ENCODE measurements at regions not wholly inside any gene's neighbourhood (a gene's known extent, or its start where the extent isn't known, plus 50 kb on each side); places are given as distances from the start of the nearest gene placed in this dataset.

- no peak for DNase-seq
Observed at GRCh38 chr5:35417040-35417439, 186.8 kb upstream of the PRLR start.

DNA sequence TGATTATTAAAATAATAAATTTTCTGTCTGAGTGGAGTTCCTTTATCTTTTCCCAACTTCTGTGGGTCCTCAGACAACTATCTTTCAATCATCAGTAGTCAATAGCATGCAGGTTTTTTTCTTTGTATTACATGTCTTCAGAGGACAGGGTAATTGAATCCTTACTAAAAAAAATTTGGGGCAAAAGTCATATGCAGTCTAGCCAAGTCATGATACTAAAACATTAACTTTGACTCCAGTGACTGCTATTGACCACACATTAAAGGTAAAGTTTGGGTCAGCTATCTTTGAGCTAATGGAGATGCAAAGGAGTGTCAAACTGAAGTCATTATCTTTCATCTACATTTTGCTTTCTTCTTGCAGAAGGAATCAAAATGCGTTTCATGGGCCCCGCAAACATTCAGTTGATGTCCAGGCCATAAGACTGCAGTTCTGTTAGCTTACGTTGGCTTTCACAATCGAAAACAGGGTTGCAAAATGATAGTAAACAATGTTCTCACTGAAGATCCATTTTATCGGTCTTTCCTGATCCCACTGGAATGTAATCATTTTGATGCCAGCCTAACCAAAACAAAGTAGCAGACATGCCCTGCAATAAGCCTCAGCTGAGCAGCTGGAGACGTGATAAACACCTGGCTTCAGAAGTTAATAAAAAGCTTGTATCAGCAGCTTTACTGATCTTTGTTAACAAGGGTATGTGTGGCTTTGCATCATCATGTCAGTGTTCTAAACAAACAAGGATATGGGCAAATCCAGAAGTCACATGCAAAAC lies 186.1 kb upstream of the PRLR start:
- DNase-seq, result no peak

GRCh38 chr5:35415309-35415708 lies 185.0 kb upstream of the PRLR start:
- peak in 1 of 3 donors; percentile 44 for DNase-seq

DNA sequence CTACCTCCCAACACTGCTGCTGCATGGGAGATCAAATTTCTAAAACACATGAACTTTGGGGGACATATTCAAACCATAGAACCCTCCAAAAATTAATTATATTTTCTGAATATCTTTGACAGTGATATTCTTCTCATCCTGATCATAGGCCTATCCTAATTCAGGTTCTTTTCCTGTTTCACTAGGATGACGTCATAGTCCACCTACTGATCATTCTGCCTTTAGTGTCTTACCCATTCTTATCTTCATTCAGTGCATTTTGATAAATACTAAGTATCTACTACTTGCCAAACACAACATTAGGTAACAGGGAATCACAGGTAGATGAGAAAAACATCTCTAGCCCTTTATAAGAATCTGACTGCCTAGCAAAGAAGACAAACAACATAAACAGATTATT lies 179.1 kb upstream of the PRLR start:
- no peak for DNase-seq

- peak in 2 of 3 donors; percentile 45 to 56 for DNase-seq
Observed at GRCh38 chr5:35408146-35408545, 177.9 kb upstream of the PRLR start.

GRCh38 chr5:35407697-35408096 lies 177.4 kb upstream of the PRLR start:
- no peak for DNase-seq

- no peak for DNase-seq
Observed at GRCh38 chr5:35405938-35406337, 175.7 kb upstream of the PRLR start.

DNA sequence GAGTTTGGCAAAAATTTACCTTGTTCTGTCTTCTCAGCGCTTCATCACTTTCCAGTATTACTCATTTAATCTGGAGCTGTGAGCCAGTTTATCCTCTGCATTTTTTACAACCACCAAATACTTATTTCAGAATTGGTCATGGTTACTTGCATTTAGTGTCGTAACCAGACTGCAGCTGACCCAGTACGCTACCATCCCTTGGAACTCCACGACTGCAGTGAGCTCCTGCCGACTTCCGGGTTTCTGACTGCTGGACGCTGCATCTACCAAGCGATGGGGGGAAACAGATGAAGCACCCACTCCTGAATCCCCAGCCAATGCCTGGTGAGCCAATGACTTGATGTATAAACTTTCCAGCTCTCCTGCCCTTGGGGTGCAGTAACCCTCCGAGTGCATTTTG lies 174.4 kb upstream of the PRLR start:
- DNase-seq, result no peak

- DNase-seq, result peak; percentile 79 to 87 (median 80)
Observed at GRCh38 chr5:35393901-35394300, 163.6 kb upstream of the PRLR start.

GRCh38 chr5:35384658-35385057 lies 154.4 kb upstream of the PRLR start:
- DNase-seq, result no peak

DNA sequence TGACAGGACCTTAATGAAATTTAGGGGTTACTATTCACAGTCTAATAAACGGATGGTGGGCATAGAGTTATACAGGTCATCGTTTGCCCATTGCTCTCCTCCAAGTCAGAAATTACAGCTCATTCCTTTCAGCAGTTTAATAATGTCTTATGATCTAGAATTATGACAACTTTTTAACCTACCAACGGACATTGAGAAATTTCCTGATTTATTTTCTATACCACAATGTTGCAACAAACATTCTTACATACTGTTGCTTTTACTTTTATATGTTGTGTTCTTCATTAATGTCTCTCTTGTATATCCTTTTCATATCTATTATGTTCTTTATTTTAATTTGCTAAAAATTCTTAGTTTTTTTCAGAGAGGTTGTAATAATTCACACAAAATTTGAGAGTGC lies 152.8 kb upstream of the PRLR start:
- DNase-seq, result peak in 2 of 3 donors; percentile 2 to 57

GRCh38 chr5:35377653-35378052 lies 147.4 kb upstream of the PRLR start:
- no peak for DNase-seq

GRCh38 chr5:35374584-35374983 lies 144.3 kb upstream of the PRLR start:
- no peak for DNase-seq

DNA sequence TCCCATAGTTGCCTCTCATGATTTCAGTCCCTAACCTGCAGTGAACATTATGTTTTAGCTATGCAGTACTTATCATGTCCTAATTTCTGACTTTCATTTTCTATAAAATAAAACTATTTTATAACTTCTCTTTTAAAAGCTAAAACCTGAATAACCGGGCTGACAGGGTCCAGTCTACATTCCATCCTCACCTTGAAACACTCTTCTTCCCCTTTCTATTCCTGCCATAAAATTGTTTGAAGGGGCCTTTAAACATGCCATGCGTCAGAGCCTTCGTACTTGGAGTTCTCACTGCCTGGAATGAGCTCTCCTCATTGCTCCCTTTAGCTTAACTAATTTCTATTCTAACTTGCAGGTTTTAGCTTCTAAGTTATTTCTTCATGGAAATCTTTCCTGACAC lies 143.0 kb upstream of the PRLR start:
- DNase-seq, result no peak

GRCh38 chr5:35372482-35372881 lies 142.2 kb upstream of the PRLR start:
- no peak for DNase-seq

DNA sequence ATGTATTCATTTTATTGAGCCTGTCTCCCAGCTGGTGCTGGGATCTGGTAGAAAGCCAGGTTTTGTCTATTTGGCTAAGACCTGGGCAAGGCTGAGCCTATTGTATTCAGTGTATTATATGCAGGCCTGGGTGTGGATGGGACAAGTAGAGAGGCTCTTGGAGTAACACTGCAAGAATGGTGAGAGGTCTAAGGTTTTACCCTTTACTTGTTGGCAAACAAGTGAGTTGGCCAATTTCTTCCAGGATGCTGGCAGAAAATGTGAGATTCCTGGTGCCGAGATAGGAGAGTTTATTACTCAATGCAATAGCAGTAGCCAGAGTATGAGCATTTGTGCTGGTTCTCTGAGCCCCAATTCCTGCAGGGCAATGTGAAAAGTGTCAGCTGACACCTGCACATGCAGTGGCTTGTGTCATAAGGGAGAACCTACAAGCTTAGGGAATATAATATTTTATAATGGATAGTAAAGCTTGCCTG lies 141.7 kb upstream of the PRLR start:
- no peak for DNase-seq

DNA sequence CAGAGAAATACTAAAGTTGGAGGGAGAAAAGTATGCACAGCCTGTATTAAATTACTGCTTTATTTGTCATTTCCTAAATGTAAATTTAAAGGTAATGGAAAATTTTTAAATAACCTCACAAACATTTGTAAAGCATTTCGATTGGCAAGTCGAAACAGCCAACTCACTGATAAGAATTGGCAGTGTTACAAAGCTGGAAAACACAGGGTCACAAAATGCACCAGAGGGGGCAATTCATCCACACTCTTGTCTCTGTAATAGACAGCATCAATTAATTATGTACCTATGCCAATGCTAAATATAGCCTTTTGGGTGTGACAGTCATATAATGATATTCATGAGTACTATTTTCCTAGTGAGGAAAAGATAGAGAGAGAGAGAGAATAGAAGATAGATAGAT lies 140.6 kb upstream of the PRLR start:
- DNase-seq, result no peak

DNA sequence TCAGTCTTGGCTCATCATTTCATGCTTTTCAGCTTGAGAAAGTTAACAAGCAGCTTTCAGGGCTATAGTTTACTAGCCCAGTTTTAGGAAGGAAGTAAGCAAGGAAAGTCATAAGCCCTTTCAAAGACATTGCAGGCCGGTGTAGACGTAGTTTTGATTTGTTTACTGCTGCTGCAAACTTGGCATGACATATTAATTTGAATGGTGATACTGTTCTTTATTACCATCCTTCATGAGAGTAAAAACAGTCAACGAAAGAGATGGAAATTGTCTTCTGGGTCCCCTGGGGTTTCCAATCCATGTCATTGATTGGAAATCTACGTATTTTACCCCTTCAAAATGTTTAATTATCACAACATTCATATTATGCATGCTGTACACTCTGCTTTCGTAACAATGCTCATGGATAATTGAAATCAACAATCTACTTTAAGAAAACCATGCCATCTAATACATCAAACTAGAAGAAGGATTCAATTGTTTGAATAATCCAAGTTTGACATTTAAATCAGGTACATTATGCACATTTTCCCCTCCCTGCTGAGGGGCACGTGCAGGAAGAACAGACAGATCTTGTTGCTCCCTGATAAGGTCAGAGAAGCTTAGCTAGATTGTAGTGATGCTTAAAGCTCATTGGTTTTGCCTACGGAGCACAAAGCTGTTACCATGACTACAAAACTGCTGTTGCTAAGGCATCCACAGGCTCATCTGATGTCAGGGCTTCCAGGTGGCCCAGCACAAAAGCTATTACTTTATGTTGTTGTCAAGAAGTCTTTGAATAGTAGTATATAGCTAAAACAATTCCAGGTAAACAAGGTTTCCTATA lies 139.9 kb upstream of the PRLR start:
- DNase-seq, result no peak

GRCh38 chr5:35367526-35367925 lies 137.2 kb upstream of the PRLR start:
- DNase-seq, result no peak

DNA sequence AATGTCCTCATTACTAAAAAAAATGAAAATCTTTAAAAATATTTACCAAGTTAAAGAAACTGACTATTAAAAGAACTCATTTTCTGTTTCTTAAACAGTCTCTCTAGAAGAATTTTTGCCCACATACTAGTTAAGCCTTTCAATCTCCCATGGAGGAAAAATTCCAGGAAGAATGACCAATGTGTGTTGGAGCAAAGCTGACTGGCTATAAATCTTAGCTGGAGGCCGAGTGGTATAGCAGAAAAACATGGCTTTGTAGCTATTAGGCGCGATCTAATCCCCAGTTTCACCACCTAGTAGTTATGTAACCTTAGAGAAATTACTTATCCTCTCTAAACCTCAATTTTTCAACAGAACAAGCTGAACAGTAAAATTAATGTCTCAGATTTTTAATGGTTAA lies 135.5 kb upstream of the PRLR start:
- DNase-seq, result no peak

GRCh38 chr5:35364350-35364749 lies 134.1 kb upstream of the PRLR start:
- DNase-seq, result no peak

- DNase-seq, result no peak
Observed at GRCh38 chr5:35363387-35363965, 133.2 kb upstream of the PRLR start.

DNA sequence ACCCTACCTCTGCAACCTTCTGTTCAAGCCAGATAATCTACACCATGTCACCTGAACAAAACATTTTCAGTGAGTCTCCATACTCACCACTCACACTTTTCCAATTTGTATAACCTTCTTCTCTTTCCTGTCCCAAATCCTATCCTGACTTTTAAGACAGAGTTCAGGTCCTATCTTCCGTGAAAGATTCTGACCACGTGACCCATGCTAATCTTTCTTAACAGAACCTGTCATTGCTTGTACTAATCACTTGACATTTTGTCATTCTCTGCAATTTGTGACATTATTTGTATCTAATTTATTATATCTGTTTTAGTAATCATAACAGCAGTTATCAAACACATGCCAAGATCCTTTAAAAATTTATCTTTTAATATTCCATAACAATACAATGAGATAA lies 132.5 kb upstream of the PRLR start:
- DNase-seq, result no peak

DNA sequence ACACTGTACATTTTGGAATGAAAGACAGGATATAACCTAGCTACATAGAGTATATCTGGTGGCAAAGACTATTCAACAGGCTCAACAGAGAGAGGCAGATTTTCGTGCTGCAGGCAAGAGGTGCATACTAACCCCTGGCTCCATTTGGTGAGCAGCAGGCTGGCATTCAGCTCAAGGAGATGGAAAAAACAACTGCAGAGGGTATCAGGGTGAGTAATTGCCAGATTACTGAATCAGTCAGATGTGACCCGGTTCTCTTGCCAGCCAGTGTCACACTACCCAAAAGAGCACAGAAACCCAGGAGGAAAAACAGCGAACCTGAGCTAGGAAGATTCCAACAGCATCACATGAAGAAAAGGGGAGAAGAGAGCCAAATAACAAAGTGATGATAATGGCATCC lies 130.4 kb upstream of the PRLR start:
- DNase-seq, result no peak
